NOMO-1 treated with dmso at 0.1 percent for 144 hours (cell line): ENCODE measurements at regions not wholly inside any gene's neighbourhood (a gene's known extent, or its start where the extent isn't known, plus 50 kb on each side); places are given as distances from the start of the nearest gene placed in this dataset.
A peak's percentile ranks its signal among the peaks of the same experiment; 100 is the strongest.
"Not testable (repeated sequence)": the region's sequence is repeated elsewhere in the genome, so short reads cannot be mapped to it uniquely, and the experiment has no call there.

Experiments used
- DNase-seq: peaks from one replicate; lab custom pipeline; 2025; ENCODE audit not compliant: unreplicated experiment; lab: John Stamatoyannopoulos, UW

DNA sequence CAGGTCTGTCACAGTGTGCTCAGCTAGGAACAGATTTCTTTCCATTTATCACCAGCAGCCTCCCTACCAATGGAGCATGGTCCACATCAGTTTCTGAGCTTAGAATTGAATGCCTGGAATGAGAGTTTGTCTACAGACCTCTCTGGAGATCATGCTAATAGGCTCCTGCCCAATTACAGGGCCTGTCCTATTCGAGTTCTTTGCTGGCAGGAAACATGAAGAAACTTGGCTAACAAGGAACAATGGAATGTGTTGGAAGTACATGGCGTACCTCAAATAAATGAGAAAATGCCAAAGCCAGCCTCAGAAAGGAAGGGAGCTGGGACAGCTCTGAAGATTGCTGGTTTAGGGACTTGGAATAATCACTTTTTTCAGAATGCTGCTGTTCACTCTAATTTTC, 186.0 kb upstream of the AKR1E2 start:
- DNase-seq: no peak

DNA sequence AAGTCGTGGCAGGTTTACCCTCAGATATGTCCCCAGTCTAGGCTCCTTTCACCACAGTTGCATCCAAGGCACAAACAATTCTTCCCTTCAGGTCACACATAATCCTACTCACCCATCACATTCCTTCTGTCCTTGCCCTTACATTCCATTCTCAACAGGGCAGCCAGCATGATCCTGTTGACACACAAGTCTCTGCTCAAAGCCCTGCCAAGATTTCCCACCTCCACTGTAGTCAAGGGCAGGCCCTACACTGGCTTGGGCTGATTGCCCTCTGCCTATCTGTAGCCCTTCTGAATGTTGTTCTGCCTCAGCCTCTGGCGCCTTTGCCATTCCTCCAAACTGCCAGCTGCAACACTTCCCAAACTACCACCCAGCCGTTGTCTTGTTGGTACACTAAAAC, 187.9 kb upstream of the AKR1E2 start:
- DNase-seq: no peak

- DNase-seq: no peak
Measured at GRCh38 chr10:4637657-4638056, 188.3 kb upstream of the AKR1E2 start.

DNA sequence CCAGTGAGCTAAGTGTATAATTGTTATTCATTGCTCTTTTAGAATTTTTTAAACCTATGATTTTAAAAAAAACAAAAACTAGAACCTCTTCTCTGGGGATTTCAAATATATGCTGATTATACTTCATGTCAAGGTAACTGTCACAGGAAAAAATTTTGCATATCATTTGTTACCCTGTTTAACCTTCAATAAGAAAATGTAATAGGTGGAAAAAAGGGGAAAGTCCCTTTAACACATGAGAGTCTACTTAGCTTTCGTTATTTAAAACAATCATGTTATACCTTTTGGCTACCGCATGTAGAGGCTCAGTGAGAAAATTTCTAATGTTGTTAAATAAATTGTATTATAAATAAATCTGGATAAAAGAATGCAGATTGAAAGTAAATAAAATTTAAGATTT, 190.1 kb upstream of the AKR1E2 start:
- DNase-seq: no peak

GRCh38 chr10:4635388-4635787, 190.6 kb upstream of the AKR1E2 start:
- DNase-seq: no peak

DNA sequence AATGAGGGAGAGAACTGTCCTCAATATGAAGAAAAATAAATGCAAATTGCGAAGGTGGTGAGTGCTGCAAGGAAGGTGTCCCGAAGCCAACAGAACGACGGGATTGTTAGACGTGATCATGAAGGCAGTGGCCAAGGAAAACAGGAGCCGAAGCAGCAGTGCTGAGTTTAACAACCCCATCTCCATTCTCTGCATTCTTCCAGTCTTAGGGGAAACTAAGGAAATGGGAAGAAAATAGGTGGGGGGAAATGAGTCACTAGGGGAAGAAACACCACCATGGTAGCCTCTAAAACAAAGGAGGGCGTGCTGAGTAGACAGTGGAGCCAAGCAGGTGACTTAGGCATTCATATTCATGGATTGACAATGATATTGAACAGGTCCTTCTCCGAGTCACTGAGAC, 192.2 kb upstream of the AKR1E2 start:
- DNase-seq: no peak

- DNase-seq: no peak
Measured at GRCh38 chr10:4633186-4633585, 192.8 kb upstream of the AKR1E2 start.

- no peak for DNase-seq
Measured at GRCh38 chr10:4632757-4633156, 193.2 kb upstream of the AKR1E2 start.

DNA sequence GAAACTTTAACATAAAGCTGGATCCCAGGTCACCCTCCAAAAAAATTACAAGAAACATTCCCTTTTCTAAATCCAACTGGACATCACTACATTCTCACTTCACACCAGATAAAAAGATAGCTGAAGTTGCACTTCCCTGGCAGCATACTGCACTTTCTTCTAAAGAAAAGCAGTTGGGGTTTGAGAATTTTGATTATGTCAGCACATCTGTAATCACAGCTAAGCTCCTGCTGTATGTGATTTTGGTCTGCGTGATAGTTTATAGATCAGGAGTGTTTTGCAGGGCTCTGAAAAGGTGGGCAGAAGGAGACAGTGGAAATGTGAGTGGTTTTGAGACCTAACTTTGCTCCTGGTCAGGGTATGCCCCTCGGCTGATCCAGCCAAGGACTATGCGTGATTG, 199.1 kb upstream of the AKR1E2 start:
- no peak for DNase-seq

DNA sequence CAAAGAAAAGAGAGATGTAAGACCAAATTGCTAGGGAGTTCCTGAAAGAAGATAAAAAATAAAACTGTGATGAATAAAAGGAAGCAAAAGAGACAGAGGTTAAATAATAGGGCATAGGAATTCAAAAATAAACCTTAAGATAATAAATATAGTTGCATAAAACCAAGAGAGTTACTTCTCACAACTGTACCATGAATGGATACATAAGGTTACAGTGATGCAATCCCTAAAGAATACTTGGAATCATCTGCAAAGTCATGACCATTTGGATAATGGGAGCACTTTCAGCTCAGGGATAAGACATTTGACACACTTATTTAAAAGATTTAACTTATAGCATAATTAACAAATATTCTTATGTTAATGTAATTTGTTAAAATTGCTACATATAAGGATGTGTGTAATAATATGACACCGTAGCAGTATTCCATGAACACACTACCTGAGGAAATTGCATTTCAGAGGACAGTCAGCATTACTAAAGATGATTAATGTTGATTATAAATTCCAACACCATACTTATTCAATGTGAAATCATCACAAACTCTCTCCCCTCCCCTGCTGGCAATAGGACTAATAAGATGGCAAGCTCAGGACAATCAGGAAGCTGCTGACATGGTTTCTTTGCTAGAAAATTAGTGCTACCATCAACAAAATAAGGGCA, 202.1 kb upstream of the AKR1E2 start:
- DNase-seq: no peak

DNA sequence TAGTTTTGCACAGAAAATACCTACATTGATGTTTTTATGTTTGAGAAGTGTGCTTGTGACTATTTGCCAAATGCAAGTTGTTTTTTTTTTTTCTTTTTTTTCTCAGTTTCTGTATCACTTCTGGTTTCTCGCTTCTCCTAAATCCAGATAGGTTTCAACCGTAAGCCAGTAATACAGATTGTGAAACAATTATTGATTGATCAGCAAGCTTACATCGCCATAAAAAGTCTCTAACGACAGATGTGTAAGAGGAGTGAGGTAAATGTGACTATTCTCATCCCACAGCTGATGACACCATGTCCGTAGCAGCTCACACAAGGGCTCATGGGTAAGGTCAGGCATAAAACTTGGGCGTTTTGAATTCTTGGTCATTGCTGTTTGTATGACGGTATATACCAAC, 202.8 kb upstream of the AKR1E2 start:
- DNase-seq: peak; percentile 60

DNA sequence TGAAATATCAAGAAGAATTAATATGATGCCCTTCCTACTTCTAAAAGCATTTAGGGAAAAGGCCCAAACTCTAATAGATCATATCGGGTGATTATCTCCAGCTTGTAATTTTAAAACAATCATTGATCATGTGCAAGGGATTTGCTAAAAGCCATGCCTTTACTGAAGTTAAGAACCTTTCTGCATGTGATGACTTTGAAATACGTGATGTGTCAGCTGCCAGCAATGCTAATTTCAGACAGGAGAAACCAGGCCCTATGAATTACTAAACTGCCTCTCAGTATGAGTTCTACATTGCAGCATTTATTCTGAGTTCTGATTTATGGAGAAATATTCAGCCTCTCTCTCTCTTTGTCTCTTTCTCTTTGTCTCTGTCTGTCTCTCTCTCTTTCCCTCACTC, 203.6 kb upstream of the AKR1E2 start:
- no peak for DNase-seq

DNA sequence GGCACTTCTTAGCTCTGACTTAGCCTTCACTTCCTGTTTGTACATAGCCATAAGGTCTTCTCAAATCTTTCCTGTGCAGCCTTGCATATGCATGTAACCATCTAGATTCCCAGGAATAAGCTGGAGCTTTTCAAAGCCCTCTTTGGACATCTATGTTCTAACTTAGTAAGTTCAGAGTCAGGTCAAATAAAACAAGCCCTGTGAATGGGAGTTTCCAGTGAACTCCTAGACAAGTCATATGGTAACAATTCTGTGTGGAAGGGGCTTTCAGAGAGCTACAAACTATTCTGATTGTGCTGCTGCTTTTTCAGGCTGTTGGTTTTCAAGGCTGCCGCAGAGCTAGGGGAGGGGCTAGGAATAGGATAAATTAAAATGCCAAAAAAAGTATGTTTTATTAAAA, 208.4 kb upstream of the AKR1E2 start:
- DNase-seq: no peak

DNA sequence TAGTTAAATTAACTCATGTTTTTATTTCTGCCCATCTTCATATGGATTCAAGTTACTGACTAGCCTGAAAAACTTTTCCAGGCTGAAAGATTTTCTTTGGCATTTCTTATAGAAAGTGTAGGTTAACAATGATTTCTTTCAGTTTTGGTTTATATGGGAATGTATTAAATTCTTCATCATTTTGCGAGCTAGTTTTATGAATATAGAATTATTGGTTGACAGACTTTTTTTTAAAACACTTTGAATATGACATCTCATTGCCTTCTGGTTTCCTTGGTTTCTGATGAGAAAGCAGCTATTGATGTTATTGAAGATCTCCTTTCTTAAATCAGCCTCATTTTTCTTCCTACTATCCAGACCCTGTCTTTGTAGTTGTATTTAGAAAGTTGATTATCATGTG, 211.0 kb upstream of the AKR1E2 start:
- DNase-seq: no peak

GRCh38 chr10:4609251-4609650, 216.8 kb upstream of the AKR1E2 start:
- no peak for DNase-seq

- DNase-seq: no peak
Measured at GRCh38 chr10:4607681-4608080, 218.3 kb upstream of the AKR1E2 start.

DNA sequence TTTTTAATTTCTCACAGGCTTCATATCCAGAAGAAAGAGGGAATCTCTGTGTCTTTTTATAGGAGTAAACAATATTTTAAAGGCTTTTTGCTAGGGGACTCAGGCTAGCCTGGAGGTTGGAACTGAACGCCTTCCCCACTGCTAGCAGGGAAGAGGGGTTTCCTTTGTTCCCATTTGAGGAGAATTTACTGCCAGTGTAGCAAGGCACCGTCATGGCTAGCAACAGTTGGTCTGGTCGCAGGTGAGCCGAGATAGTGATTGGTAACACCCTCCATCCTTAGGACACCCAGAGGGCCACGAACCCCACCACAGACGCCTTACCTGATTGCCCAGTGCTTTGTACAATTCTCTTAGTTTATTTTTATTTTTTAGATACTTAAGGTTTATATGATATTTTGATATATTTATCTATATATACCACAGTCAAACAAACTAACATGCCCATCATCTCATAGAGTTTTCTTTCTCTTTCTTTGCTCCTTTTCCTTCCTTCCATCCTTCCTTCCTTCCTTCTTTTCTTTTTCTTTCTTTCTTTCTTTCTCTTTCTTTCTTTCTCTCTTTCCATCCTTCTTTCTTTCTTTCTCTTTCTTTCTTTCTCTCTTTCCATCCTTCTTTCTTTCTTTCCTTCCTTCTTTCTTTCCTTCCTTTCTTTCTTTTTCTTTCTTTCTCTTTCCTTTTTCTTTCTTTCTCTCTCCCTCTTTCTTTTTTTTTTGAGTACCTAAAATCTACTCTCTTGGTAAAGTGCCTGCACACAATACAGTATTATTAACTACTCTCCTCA, 219.0 kb upstream of the AKR1E2 start:
- DNase-seq: no peak

- no peak for DNase-seq
Measured at GRCh38 chr10:4602764-4603491, 223.1 kb upstream of the AKR1E2 start.

- DNase-seq: no peak
Measured at GRCh38 chr10:4599471-4599870, 226.5 kb upstream of the AKR1E2 start.

DNA sequence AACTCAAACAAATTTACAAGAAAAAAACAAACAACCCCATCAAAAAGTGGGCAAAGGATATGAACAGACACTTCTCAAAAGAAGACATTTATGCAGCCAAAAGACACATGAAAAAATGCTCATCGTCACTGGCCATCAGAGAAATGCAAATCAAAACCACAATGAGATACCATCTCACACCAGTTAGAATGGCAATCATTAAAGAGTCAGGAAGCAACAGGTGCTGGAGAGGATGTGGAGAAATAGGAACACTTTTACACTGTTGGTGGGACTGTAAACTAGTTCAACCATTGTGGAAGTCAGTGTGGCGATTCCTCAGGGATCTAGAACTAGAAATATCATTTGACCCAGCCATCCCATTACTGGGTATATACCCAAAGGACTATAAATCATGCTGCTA, 228.1 kb upstream of the AKR1E2 start:
- not testable (repeated sequence) for DNase-seq

GRCh38 chr10:4596951-4597350, 229.1 kb upstream of the AKR1E2 start:
- DNase-seq: no peak

DNA sequence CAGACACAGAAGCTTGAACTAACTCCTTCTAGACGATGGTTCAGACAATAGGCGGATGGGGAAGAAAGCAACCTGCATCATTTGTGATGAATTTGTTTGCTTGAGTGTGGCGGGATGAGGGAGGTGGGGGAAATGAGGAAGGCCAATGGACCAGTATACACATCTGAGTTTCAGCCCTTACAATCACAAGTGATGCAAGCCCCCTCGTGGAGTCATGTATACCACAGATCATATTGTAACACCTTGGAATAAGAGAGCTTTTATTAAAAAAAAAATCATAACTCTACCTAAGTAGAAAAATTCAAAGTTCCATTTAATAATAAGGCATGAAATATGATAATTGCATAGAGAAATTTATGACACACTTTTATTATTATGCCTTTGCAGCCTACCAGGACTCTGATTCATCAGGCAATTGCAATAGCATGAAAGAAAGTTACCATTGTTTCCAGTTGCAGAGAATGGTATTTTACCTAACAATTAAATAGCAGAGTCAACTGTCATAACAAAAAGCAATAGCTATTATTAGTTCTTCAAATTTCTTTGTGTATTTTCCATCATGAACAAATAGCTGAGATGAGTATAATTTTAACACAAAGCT, 230.2 kb upstream of the AKR1E2 start:
- no peak for DNase-seq
